ENCODE measurements at regions not wholly inside any gene's neighbourhood (a gene's known extent, or its start where the extent isn't known, plus 50 kb on each side); places are given as distances from the start of the nearest gene placed in this dataset.

GRCh38 chr9:86535406-86535915 lies 181.3 kb upstream of the TUT7 start:
- DNase-seq: no peak
- peaks cover 0 to 3% (median 1%) of the 10 kb centered on the region in 7 donors for H3K9me3 Mint-ChIP-seq
- no peak overlapping the region for H3K4me3 ChIP-seq (ENCODE audit: low read depth, low read length)

DNA sequence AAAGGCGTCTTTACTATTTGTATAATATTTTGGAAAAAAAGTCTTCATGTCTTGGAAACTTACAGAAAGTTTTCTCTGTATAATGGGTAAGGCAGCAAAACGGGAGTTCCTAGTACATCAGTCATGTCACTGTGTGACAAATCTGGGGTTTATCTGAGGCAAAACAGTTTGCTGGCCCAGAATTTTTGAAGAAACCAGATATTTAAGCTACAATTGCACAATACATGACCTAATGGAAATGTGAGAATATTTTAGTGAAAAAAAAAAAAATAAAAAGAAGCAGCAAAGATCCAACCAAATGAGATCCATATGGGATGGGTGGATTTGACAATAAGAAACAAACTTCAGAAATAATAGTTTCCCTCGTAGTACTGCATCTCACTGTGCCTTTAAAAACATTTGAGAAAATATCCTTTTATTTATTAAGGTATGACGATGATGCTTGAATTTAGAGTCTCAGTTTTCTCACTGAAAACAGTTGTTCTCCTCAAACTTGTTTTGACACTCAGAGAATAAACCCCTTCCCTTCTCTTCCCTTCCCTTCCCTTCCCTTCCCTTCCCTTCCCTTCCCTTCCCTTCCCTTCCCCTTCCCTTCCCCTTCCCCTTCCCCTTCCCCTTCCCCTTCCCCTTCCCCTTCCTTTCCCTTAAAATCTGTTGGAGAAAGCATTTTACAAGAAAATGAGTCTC lies 180.5 kb upstream of the TUT7 start:
- no peaks in the 10 kb centered on the region for H3K4me1 ChIP-seq (ENCODE audit: control insufficient read depth, insufficient read depth, low read length, poor library complexity, severe bottlenecking)
- no peak for DNase-seq
- H3K27ac ChIP-seq (ENCODE audit: insufficient read depth, low read length, poor library complexity, severe bottlenecking): no peak overlapping the region
- H3K9me3 ChIP-seq (ENCODE audit: control insufficient read depth in 2 of 2, low read length in 2 of 2): no peaks in the 10 kb centered on the region
- H3K4me3 ChIP-seq (ENCODE audit: low read depth, low read length): no peak overlapping the region
- Mint-ChIP-seq H3K9me3 (peaks cover 0 to 3% (median 1%) of the 10 kb centered on the region in 7 donors), H3K36me3 (no peaks in the 10 kb centered on the region), H3K27me3 (no peaks in the 10 kb centered on the region), H3K4me3 (no peak overlapping the region), H3K4me1 (no peaks in the 10 kb centered on the region), H3K27ac (no peak overlapping the region)
- H3K27me3 ChIP-seq (ENCODE audit: control insufficient read depth, insufficient read depth, low read length): no peaks in the 10 kb centered on the region
- no peak for ATAC-seq (ENCODE audit: low read depth in 2 of 2)
- H3K36me3 ChIP-seq (ENCODE audit: control insufficient read depth, insufficient read depth, low read length): no peaks in the 10 kb centered on the region

More at GRCh38 chr9:86535406-86535915, 181.3 kb upstream of the TUT7 start:
- Mint-ChIP-seq H3K27me3 (no peaks in the 10 kb centered on the region), H3K4me1 (no peaks in the 10 kb centered on the region), H3K4me3 (no peak overlapping the region), H3K36me3 (no peaks in the 10 kb centered on the region), H3K27ac (no peak overlapping the region)
- no peak overlapping the region for H3K27ac ChIP-seq (ENCODE audit: insufficient read depth, low read length, poor library complexity, severe bottlenecking)
- no peaks in the 10 kb centered on the region for H3K9me3 ChIP-seq (ENCODE audit: control insufficient read depth in 2 of 2, low read length in 2 of 2)
- H3K4me1 ChIP-seq (ENCODE audit: control insufficient read depth, insufficient read depth, low read length, poor library complexity, severe bottlenecking): no peaks in the 10 kb centered on the region
- no peak for ATAC-seq (ENCODE audit: low read depth in 2 of 2)
- H3K27me3 ChIP-seq (ENCODE audit: control insufficient read depth, insufficient read depth, low read length): no peaks in the 10 kb centered on the region
- H3K36me3 ChIP-seq (ENCODE audit: control insufficient read depth, insufficient read depth, low read length): no peaks in the 10 kb centered on the region

- Mint-ChIP-seq H3K4me3 (no peak overlapping the region), H3K27me3 (peaks cover 4% of the 10 kb centered on the region), H3K27ac (no peak overlapping the region), H3K4me1 (no peaks in the 10 kb centered on the region), H3K9me3 (peaks cover 0 to 3% (median 1%) of the 10 kb centered on the region in 7 donors), H3K36me3 (no peaks in the 10 kb centered on the region)
- no peaks in the 10 kb centered on the region for H3K4me1 ChIP-seq (ENCODE audit: control insufficient read depth, insufficient read depth, low read length, poor library complexity, severe bottlenecking)
- H3K9me3 ChIP-seq (ENCODE audit: control insufficient read depth in 2 of 2, low read length in 2 of 2): no peaks in the 10 kb centered on the region
- H3K4me3 ChIP-seq (ENCODE audit: low read depth, low read length): no peak overlapping the region
- no peaks in the 10 kb centered on the region for H3K27me3 ChIP-seq (ENCODE audit: control insufficient read depth, insufficient read depth, low read length)
- no peak overlapping the region for H3K27ac ChIP-seq (ENCODE audit: insufficient read depth, low read length, poor library complexity, severe bottlenecking)
- ATAC-seq (ENCODE audit: low read depth in 2 of 2) (no peak), DNase-seq (no peak)
- no peaks in the 10 kb centered on the region for H3K36me3 ChIP-seq (ENCODE audit: control insufficient read depth, insufficient read depth, low read length)
Measured at GRCh38 chr9:86531971-86532640, 177.9 kb upstream of the TUT7 start.

- Histone ChIP-seq H3K4me3 (ENCODE audit: low read depth, low read length) (no peak overlapping the region), H3K27ac (ENCODE audit: insufficient read depth, low read length, poor library complexity, severe bottlenecking) (no peak overlapping the region), H3K9me3 (ENCODE audit: control insufficient read depth in 2 of 2, low read length in 2 of 2) (no peaks in the 10 kb centered on the region), H3K4me1 (ENCODE audit: control insufficient read depth, insufficient read depth, low read length, poor library complexity, severe bottlenecking) (no peaks in the 10 kb centered on the region), H3K36me3 (ENCODE audit: control insufficient read depth, insufficient read depth, low read length) (no peaks in the 10 kb centered on the region), H3K27me3 (ENCODE audit: control insufficient read depth, insufficient read depth, low read length) (no peaks in the 10 kb centered on the region)
- ATAC-seq (ENCODE audit: low read depth in 2 of 2) (no peak), DNase-seq (no peak)
- Mint-ChIP-seq H3K4me3 (no peak overlapping the region), H3K27ac (no peak overlapping the region), H3K27me3 (peaks cover 4% of the 10 kb centered on the region), H3K4me1 (no peaks in the 10 kb centered on the region), H3K36me3 (no peaks in the 10 kb centered on the region), H3K9me3 (peaks cover 0 to 2% (median 1%) of the 10 kb centered on the region in 7 donors)
Measured at GRCh38 chr9:86531273-86531970, 177.2 kb upstream of the TUT7 start.

- H3K27me3 Mint-ChIP-seq: peaks cover 4% of the 10 kb centered on the region
Measured at GRCh38 chr9:86529496-86530275, 175.5 kb upstream of the TUT7 start.

GRCh38 chr9:86526021-86526420 lies 171.8 kb upstream of the TUT7 start:
- ATAC-seq (ENCODE audit: low read depth in 2 of 2): no peak
- H3K27me3 Mint-ChIP-seq: peaks cover 4% of the 10 kb centered on the region
- H3K4me1 Mint-ChIP-seq: no peaks in the 10 kb centered on the region

More at GRCh38 chr9:86529496-86530275, 175.5 kb upstream of the TUT7 start:
- H3K9me3 ChIP-seq (ENCODE audit: control insufficient read depth in 2 of 2, low read length in 2 of 2): no peaks in the 10 kb centered on the region
- Mint-ChIP-seq H3K27ac (no peak overlapping the region), H3K4me1 (no peaks in the 10 kb centered on the region), H3K9me3 (peaks cover 0 to 2% (median 0%) of the 10 kb centered on the region in 7 donors), H3K36me3 (no peaks in the 10 kb centered on the region), H3K4me3 (no peak overlapping the region)
- DNase-seq (no peak), ATAC-seq (ENCODE audit: low read depth in 2 of 2) (no peak)
- no peak overlapping the region for H3K4me3 ChIP-seq (ENCODE audit: low read depth, low read length)
- H3K27ac ChIP-seq (ENCODE audit: insufficient read depth, low read length, poor library complexity, severe bottlenecking): no peak overlapping the region
- no peaks in the 10 kb centered on the region for H3K36me3 ChIP-seq (ENCODE audit: control insufficient read depth, insufficient read depth, low read length)
- H3K4me1 ChIP-seq (ENCODE audit: control insufficient read depth, insufficient read depth, low read length, poor library complexity, severe bottlenecking): no peaks in the 10 kb centered on the region
- H3K27me3 ChIP-seq (ENCODE audit: control insufficient read depth, insufficient read depth, low read length): no peaks in the 10 kb centered on the region

GRCh38 chr9:86525182-86525581 lies 171.0 kb upstream of the TUT7 start:
- no peak overlapping the region for H3K27ac Mint-ChIP-seq
- Histone ChIP-seq H3K9me3 (ENCODE audit: control insufficient read depth in 2 of 2, low read length in 2 of 2) (no peaks in the 10 kb centered on the region), H3K4me3 (ENCODE audit: low read depth, low read length) (no peak overlapping the region), H3K36me3 (ENCODE audit: control insufficient read depth, insufficient read depth, low read length) (no peaks in the 10 kb centered on the region), H3K4me1 (ENCODE audit: control insufficient read depth, insufficient read depth, low read length, poor library complexity, severe bottlenecking) (no peaks in the 10 kb centered on the region), H3K27ac (ENCODE audit: insufficient read depth, low read length, poor library complexity, severe bottlenecking) (no peak overlapping the region), H3K27me3 (ENCODE audit: control insufficient read depth, insufficient read depth, low read length) (no peaks in the 10 kb centered on the region)
- peaks cover 4% of the 10 kb centered on the region for H3K27me3 Mint-ChIP-seq
- H3K9me3 Mint-ChIP-seq: peaks cover 0 to 2% (median 0%) of the 10 kb centered on the region in 7 donors
- no peaks in the 10 kb centered on the region for H3K4me1 Mint-ChIP-seq
- no peak for DNase-seq
- H3K36me3 Mint-ChIP-seq: no peaks in the 10 kb centered on the region
- no peak overlapping the region for H3K4me3 Mint-ChIP-seq
- ATAC-seq (ENCODE audit: low read depth in 2 of 2): no peak

More at GRCh38 chr9:86526021-86526420, 171.8 kb upstream of the TUT7 start:
- Histone ChIP-seq H3K4me3 (ENCODE audit: low read depth, low read length) (no peak overlapping the region), H3K27me3 (ENCODE audit: control insufficient read depth, insufficient read depth, low read length) (no peaks in the 10 kb centered on the region), H3K36me3 (ENCODE audit: control insufficient read depth, insufficient read depth, low read length) (no peaks in the 10 kb centered on the region), H3K9me3 (ENCODE audit: control insufficient read depth in 2 of 2, low read length in 2 of 2) (no peaks in the 10 kb centered on the region), H3K4me1 (ENCODE audit: control insufficient read depth, insufficient read depth, low read length, poor library complexity, severe bottlenecking) (no peaks in the 10 kb centered on the region), H3K27ac (ENCODE audit: insufficient read depth, low read length, poor library complexity, severe bottlenecking) (no peak overlapping the region)
- no peak for DNase-seq
- peaks cover 0 to 2% (median 0%) of the 10 kb centered on the region in 7 donors for H3K9me3 Mint-ChIP-seq
- H3K36me3 Mint-ChIP-seq: no peaks in the 10 kb centered on the region
- H3K27ac Mint-ChIP-seq: no peak overlapping the region
- no peak overlapping the region for H3K4me3 Mint-ChIP-seq

Data from CD4-positive, CD25-positive, alpha-beta regulatory T cell (primary cell).